GM11168 (cell line): ENCODE measurements at regions not wholly inside any gene's neighbourhood (a gene's known extent, or its start where the extent isn't known, plus 50 kb on each side); places are given as distances from the start of the nearest gene placed in this dataset.
"Not testable (repeated sequence)": the region's sequence is repeated elsewhere in the genome, so short reads cannot be mapped to it uniquely, and the experiment has no call there.

ENCODE experiments used
- in situ Hi-C: fragments of 300-500 bp; cut with MboI; formaldehyde crosslinking; loops from one replicate; pipeline ENCODE4 v1.12.0; 2022; ENCODE audit warnings: low sequenced_read_pairs; ENCODE audit not compliant: unreplicated experiment

- in situ Hi-C loops: no loop called here
Measured at GRCh38 chr4:154164931-154165839, 326.4 kb downstream of the DCHS2 start.

DNA sequence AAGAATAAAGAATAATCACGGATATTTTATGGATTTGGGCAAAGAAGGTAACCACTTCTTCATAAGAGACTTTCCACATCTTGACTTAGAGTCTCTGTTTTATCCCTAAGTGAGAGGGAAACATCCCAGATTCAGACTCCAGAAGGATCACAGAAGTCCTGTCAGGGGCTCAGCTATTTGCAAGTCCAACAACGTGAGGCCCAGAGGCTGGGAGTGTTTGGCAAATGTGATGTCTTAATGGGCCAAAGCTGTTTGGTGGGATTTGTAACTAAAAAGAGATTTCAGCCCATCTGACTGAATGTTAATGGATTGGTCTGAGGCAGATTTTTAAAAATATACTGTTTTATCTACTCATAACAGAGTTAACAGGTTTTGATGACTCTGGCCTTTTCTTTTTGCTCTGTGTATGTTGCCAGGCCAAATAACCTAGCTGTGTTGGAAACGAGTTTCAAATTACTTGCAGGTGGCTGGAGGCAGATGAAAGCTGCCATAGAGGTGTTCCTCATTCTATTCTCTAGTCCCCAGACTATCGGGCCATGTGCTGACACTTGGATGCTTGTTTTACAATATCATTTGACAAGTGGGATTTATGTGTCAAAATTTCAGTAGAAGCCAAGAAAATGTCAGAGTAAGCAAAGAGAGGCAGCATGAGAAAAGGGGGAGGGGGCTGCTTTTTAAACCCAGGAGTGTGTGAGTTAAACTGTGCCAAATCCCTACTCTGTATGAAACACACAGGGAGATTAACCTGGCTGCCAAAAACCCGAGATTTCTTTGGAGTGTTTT, 330.9 kb downstream of the DCHS2 start:
- in situ Hi-C loops: no loop called here

DNA sequence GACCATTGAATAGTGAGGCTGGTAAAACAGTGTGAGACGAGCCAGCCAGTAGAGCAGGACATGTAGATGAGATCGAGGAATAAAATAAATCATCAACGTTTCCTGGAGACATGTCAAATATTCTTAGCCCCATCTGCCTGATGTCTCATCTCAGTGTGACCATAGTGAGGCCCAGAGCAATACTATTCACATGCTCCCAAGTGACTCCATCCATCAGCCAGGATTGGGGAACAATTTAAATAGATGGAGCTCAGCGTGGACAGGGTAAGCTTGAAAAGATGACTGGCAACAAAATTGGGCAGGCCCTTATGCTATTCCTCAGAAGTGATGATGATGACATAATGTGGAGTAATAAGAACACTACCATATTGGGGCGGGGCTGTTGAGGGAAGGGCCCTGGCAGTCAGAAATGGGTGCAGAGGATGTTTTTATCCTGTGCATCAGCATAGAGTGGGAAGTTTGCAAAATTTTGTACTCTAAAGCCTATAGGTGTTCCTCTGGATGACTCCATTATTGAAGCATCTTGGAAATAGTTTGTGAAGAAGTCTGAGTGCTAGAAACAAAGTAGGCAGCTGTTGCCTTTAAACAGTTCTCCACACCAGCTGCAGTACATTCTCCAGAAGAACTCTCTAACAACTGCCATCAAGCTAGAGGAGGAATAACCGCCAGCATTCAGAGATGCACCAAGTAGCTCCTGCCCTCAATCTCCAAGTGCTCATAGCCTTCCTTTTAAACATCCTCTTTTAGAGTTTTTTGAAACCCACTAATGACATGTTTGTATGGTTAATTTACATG, 333.0 kb downstream of the DCHS2 start:
- in situ Hi-C loops: no loop called here

DNA sequence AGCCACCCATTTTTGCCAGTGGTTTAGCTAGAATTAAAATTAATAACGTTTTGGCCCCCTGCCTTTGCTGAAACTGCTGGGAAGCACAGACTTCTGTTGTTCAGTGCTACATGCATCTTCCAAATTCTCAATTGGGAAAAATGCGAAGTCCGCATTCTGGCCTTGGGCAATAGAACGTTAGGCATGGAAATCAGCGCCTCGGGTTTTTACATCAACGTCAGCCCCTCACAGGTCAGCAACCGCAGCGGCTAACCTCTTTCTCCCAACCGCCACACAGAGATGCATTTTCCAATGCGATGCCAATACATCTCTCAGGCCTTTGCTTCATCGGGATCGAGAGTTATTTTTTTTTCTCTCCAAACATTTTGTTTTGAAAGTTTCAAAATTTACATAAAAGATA, 339.1 kb downstream of the DCHS2 start:
- in situ Hi-C loops: no loop called here

GRCh38 chr4:154149236-154149635, 342.4 kb downstream of the DCHS2 start:
- in situ Hi-C loops: not testable (repeated sequence)

- in situ Hi-C loops: no loop called here
Measured at GRCh38 chr4:154143720-154144119, 347.9 kb downstream of the DCHS2 start.

DNA sequence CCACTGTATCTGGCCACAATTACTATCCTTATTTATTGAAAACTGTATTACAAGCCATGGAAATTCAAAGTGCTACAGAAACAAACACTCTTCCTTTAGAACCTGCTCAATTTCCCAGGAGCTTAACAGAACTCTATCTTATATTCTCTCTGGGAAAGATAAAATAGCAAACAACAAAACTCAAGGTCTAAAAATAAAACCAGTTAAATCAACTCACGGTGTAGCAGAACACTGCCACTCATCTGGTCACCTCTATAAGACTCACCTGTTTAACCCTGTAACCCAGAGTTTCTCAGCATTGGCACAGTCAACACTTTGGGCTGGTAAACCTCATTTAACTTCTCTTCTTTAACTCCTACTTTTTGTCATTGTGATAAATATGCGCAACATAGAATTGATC, 348.9 kb downstream of the DCHS2 start:
- in situ Hi-C loops: no loop called here

- in situ Hi-C loops: no loop called here
Measured at GRCh38 chr4:154140869-154141268, 350.7 kb downstream of the DCHS2 start.

GRCh38 chr4:154137320-154137905, 348.5 kb upstream of the SFRP2 start:
- in situ Hi-C loops: no loop called here

GRCh38 chr4:154135576-154135975, 346.7 kb upstream of the SFRP2 start:
- in situ Hi-C loops: no loop called here

DNA sequence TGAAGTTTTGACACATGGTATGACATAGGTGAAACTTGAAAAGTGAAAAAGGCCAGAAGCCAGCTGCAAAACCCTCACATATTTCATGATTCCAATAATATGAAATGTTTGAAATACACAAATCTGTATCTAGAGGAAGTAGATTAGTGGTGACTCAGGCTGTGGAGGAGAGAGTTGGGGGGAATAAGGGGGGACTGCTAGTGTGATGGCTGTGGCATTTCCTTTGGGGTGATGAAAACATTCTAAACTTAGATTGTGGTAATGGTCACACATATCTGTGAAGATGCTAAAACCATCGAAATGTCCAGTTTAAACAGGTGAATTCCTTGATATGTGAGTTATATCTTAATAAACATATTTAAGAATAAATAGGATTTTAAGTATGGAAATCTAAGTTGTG, 343.5 kb upstream of the SFRP2 start:
- in situ Hi-C loops: no loop called here

DNA sequence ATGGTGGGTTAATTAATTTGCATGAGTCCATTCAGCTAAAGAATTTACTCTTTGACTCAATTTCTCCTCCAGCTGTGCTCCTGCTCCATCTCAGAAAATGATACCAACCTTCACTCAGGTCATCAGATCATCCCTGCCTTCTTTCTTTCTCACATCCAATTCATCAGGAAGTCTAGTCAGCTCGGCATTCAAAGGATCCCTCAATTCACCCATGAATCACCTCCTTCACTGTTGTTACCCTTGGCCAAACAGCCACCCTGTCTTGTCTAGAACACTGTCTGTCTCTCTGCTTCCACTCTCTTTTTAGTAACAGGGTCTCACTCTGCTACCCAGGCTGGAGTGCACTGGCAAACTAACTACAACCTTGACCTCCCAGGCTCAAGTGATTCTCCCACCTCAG, 337.4 kb upstream of the SFRP2 start:
- in situ Hi-C loops: no loop called here

- in situ Hi-C loops: no loop called here
Measured at GRCh38 chr4:154125340-154125739, 336.5 kb upstream of the SFRP2 start.

DNA sequence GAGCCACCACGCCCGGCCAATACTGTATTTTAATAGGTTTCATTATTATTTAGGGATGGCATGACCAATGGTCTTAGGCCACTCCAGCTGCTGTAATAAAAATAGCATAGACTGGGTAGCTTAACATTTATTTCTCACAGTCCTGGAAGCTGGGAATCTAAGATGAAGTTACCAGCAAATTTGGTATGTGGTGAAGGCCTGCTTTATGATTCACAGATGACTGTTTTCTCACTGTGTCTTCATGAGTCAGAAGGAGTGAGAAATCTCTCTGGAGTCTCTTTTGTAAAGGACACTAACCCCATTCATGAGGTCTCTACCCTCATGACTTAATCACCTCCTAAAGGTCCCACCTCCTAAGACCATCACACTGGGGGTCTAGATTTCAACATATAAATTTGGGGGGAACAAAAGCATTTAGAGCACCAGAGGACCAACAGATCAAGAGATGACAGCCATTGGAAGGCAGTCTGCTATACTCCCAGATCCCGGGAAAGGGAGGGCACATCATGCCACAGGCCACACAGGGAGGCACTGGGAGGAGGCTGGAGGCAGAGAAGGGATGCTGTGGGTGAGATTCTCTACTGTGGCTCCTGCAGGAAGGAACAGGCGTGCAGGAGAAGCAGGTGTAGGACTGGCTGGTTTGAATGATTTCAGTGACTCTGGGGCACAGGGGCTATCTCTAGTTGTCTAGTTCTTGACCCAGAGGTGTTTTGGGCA, 335.8 kb upstream of the SFRP2 start:
- in situ Hi-C loops: no loop called here

DNA sequence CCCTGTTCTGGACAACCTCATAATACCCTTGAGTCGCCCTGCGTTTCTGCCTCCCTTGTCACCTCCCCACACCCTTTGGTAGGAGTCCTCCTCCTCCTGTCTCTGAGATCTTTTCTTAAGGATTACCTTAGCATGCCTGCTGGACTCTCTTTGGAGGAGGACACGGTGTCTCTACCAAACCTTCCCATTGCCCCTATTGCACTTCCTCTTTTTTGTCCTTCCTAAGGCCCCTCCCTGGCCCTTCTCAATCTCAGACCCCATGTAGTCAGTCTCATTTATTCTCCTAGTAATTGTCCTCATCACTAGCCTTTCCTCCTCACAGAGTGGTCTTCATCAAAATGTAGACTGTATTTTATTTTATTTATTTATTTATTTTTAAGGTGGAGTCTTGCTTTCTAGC, 335.0 kb upstream of the SFRP2 start:
- in situ Hi-C loops: no loop called here

DNA sequence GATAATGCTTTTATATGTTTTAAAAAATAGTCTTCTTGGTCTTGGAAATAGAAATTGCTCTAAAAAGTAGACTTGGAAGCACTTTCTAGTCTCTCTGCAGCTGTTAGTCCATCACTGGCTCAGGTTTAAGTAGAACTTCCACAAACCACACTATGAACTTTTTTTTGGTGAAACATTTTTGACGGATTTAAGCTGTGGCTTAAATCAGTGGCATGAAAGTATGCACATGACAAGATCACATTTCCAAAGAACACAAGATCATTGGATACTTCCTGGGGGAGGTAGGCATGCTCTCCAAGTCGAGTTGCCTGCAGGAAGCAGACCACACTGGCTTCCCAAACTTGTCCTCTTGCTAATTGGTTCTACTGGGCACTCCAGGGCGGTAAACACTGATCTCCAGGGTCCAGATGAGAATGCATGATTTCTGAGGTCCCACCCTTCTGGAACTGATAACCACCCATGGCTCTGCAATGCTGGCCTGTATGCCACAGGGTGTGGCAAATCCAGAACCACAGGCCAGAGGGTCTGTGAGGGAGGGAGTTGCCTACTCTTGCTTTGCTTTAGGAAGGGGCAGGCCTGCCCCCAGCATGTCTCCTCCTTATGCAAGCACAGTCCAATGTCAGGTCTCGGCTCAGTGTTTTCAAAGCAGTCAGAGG, 331.9 kb upstream of the SFRP2 start:
- in situ Hi-C loops: no loop called here

GRCh38 chr4:154120006-154120676, 331.3 kb upstream of the SFRP2 start:
- in situ Hi-C loops: no loop called here

DNA sequence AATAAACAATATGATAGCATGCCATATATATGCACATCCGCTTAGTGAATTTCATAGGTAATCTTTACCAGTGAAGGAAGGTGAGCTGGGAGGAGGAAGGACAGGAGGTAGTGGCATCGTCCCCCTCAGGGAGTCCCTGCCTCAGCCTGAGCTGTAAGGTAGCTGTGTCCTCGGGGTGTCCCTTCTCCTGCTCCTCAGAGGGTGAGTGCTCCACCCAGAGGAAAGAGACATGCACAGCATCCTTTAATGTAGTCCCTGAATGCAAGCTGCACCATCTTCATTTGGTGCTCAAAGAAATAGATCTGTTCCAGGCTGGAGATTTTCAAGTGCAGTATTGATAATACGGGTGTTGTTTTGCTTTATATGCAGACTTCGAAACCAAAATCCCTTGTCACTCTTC, 330.4 kb upstream of the SFRP2 start:
- in situ Hi-C loops: no loop called here

DNA sequence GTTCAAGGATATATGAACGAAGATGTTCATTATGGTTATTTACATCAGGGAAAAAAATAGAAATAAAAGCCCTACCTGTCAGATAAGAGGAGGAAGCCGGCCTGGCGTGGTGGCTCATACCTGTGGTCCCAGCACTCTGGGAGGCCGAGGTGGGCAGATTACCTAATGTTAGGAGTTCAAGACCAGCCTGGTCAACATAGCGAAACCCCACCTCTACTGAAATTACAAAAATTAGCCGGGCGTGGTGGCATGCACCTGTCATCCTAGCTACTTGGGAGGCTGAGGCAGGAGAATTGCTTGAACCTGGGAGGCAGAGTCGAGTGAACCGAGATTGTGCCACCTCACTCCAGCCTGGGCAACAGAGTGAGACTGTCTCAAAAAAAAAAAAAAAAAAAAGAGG, 328.8 kb upstream of the SFRP2 start:
- in situ Hi-C loops: not testable (repeated sequence)
